ENCODE measurements at regions not wholly inside any gene's neighbourhood (a gene's known extent, or its start where the extent isn't known, plus 50 kb on each side); places are given as distances from the start of the nearest gene placed in this dataset.
A peak's percentile ranks its signal among the peaks of the same experiment; 100 is the strongest.

DNA sequence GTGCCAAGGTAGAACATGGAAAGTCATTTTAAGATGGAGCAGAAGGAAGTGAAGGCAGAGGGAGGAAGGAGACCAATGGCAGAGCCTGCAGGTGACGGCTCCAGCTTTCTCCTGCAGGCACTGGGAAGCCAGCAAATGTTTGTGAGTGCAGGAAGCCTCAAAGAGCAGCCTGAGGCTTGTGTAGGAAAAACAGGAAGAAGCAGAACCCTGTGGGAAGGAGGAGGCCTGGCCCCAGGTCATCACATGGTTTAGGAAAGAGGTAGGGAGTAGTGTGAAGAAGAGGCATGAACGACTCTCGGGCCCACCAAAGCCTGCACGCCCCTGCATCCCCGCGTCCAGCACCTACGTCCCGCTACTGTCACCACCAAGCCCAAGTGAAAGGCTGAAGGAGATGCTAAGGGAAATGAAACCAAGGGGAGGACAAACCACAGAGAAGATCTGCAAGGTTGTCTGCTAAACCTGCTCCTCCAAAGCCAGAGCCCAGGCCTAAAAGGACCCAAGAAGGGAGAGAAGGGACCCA is 151.5 kb downstream of the CHST1 start:
- peak in 1 of 7 donors; percentile 27 for DNase-seq
- no peaks in the 10 kb centered on the region for H3K4me1 ChIP-seq (replicated peaks in 1 of 2)
- TF ChIP-seq, protein P1, sequence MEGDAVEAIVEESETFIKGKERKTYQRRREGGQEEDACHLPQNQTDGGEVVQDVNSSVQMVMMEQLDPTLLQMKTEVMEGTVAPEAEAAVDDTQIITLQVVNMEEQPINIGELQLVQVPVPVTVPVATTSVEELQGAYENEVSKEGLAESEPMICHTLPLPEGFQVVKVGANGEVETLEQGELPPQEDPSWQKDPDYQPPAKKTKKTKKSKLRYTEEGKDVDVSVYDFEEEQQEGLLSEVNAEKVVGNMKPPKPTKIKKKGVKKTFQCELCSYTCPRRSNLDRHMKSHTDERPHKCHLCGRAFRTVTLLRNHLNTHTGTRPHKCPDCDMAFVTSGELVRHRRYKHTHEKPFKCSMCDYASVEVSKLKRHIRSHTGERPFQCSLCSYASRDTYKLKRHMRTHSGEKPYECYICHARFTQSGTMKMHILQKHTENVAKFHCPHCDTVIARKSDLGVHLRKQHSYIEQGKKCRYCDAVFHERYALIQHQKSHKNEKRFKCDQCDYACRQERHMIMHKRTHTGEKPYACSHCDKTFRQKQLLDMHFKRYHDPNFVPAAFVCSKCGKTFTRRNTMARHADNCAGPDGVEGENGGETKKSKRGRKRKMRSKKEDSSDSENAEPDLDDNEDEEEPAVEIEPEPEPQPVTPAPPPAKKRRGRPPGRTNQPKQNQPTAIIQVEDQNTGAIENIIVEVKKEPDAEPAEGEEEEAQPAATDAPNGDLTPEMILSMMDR (IDR thresholded peaks at IDR 0.05) = no peak
- no peak for TF ChIP-seq POLR2A (IDR thresholded peaks at IDR 0.05)
- no peaks in the 10 kb centered on the region for H3K36me3 ChIP-seq (replicated peaks in 1 of 2)
- no peak overlapping the region for H3K4me3 ChIP-seq
- 78 to 90% (median 85%) methylated on average over 7 to 8 of the region's 8 CpGs for WGBS, 4 donors
- no peak overlapping the region for H3K27ac ChIP-seq
- no peaks in the 10 kb centered on the region for H3K9me3 ChIP-seq (replicated peaks in 1 of 3)
- H3K27me3 ChIP-seq = no peaks in the 10 kb centered on the region
- intact Hi-C loops (cut with DNase I) = no loop called here

DNA sequence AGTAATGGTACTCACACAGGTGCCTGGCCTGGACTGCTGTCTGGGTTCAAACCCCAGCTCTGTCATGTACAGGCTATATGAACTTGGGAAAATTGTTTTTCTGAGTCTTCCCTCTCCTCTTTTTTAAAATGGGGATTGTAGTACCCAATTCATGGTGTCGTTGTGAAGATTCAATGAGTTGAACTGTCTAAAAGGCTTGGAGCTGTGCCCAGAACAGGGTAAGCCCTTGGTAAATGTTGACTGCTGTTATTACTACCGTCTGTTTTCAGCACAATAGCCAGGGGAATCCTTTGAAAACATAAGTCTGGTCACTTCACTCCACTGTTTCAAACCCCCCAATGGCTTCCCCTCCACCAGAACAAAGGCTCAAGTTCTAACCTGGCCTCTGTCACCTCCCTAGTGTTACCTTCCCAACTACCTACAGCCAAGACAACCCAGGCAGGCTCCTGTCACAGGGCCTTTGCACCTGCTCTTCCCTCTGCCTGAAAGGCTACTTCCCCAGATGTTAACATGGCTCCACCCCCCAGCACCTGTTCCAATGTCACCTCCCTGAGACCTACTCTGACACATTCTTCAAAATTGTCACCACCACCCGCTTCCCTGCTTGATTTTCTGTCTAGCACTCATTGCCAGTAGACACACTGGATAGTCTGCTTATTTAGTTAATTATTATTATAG is 152.8 kb downstream of the CHST1 start:
- Histone ChIP-seq H3K27ac (no peak overlapping the region), H3K27me3 (no peaks in the 10 kb centered on the region), H3K4me1 (replicated peaks in 1 of 2) (no peaks in the 10 kb centered on the region), H3K4me3 (no peak overlapping the region), H3K36me3 (replicated peaks in 1 of 2) (no peaks in the 10 kb centered on the region), H3K9me3 (replicated peaks in 1 of 3) (no peaks in the 10 kb centered on the region)
- WGBS, 4 donors = 71 to 81% (median 79%) methylated on average over 3 of the region's 3 CpGs
- TF ChIP-seq, protein P1 (IDR thresholded peaks at IDR 0.05) = no peak
- TF ChIP-seq POLR2A (IDR thresholded peaks at IDR 0.05) = no peak
- DNase-seq = peak in 1 of 7 donors; percentile 15
- intact Hi-C loops (cut with DNase I) = no loop called here

DNA sequence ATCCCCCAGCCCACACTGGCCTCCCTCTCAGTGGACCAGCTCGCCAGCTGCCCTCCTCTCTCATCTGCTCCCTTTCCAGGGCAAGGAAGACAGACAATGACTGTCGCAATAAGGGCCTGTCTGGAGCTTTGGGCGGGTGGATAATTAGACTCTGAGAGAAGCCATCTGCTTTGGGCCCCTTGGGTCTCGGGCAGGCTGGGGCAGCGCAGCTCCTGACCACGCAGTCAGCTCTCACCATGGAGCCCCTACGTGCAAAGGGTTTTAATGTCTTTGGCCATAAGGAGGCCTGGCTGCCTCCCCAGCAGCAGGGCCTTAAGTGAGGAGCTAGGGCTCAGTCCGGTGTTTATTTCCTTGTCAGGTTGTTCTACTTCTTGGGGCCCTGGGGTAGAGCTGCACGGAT is 153.9 kb downstream of the CHST1 start:
- H3K9me3 ChIP-seq (replicated peaks in 1 of 3) = no peaks in the 10 kb centered on the region

DNA sequence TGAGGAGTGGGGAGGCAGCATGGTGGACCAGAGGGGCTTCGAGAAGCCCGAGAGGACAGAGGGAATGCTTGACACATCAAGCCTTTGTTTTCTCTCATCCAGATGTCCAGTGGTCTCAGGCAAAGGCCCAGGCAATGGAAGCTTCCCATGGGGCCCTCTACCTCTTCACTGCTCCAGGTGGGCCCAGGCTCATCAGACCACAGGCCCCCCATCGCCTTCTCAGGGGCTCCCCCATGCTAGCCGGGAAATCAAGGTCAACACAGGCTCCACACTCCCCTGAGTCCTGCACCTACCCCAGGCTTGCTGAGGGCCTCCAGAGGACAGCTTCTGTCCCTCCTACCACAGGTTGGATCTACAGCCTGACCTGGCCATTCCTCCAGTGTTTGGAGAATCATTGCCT is 157.5 kb downstream of the CHST1 start:
- TF ChIP-seq, protein P1 (IDR thresholded peaks at IDR 0.05) = no peak
- TF ChIP-seq POLR2A (IDR thresholded peaks at IDR 0.05) = no peak
- WGBS, 4 donors = 72 to 95% (median 84%) methylated on average over 4 of the region's 4 CpGs
- Histone ChIP-seq H3K36me3 (replicated peaks in 1 of 2) (no peaks in the 10 kb centered on the region), H3K27me3 (no peaks in the 10 kb centered on the region), H3K27ac (no peak overlapping the region), H3K9me3 (replicated peaks in 1 of 3) (no peaks in the 10 kb centered on the region), H3K4me1 (replicated peaks in 1 of 2) (no peaks in the 10 kb centered on the region), H3K4me3 (no peak overlapping the region)
- intact Hi-C loops (cut with DNase I) = no loop called here
- DNase-seq = peak in 1 of 7 donors; percentile 29

More for the DNA sequence above, 153.9 kb downstream of the CHST1 start:
- Histone ChIP-seq H3K4me3 (no peak overlapping the region), H3K4me1 (replicated peaks in 1 of 2) (no peaks in the 10 kb centered on the region), H3K36me3 (replicated peaks in 1 of 2) (no peaks in the 10 kb centered on the region), H3K27ac (no peak overlapping the region), H3K27me3 (no peaks in the 10 kb centered on the region)
- TF ChIP-seq POLR2A (IDR thresholded peaks at IDR 0.05) = no peak
- TF ChIP-seq, protein P1 (IDR thresholded peaks at IDR 0.05) = no peak
- 84 to 90% (median 87%) methylated on average over 3 to 9 of the region's 9 CpGs for WGBS, 4 donors
- DNase-seq = peak in 1 of 7 donors; percentile 10
- intact Hi-C loops (cut with DNase I) = no loop called here
